GM23338 (cell line): ENCODE measurements at regions not wholly inside any gene's neighbourhood (a gene's known extent, or its start where the extent isn't known, plus 50 kb on each side); places are given as distances from the start of the nearest gene placed in this dataset.

Source experiments
- ATAC-seq: fragments of 200-7000 bp; cut with Tn5 transposase; 3 replicates; pipeline ENCODE4 v1.9.1; 2020
- DNase-seq: peaks from one replicate; pipeline ENCODE4 v3.0.0-alpha.2; 2015; ENCODE audit warnings: low spot score
- H2AFZ ChIP-seq: fragments of 200-600 bp; sonication (generic); 2 replicates; pipeline ENCODE4 v1.8.0; 2016; ENCODE audit warnings: antibody characterized with exemption, mild to moderate bottlenecking, moderate library complexity
- H3F3A ChIP-seq: fragments of 200-600 bp; sonication (generic); replicated peaks from 2 replicates; pipeline ENCODE4 v1.8.0; 2017; ENCODE audit warnings: antibody characterized with exemption, mixed run types, low read depth
- H3K27ac ChIP-seq: fragments of 200-600 bp; sonication (generic); 2 replicates; pipeline ENCODE4 v1.6.1; 2016; ENCODE audit warnings: low read depth
- H3K27me3 ChIP-seq: fragments of 200-600 bp; sonication (generic); 2 replicates; pipeline ENCODE4 v1.8.0; 2016; ENCODE audit warnings: mild to moderate bottlenecking, mixed run types, moderate library complexity; ENCODE audit not compliant: insufficient read depth
- H3K36me3 ChIP-seq: fragments of 200-600 bp; sonication (generic); 2 replicates; pipeline ENCODE4 v1.8.0; 2016; ENCODE audit warnings: mild to moderate bottlenecking; ENCODE audit not compliant: insufficient read depth
- H3K4me1 ChIP-seq: fragments of 200-600 bp; sonication (generic); 2 replicates; pipeline ENCODE4 v1.8.0; 2016; ENCODE audit warnings: mild to moderate bottlenecking, moderate library complexity; ENCODE audit not compliant: insufficient read depth
- H3K4me2 ChIP-seq: fragments of 200-600 bp; sonication (generic); 2 replicates; pipeline ENCODE4 v1.7.1; 2017; ENCODE audit warnings: mixed run types
- H3K4me3 ChIP-seq: fragments of 200-600 bp; sonication (generic); 2 replicates; pipeline ENCODE4 v1.6.1; 2016; ENCODE audit warnings: mixed run types
- H3K79me2 ChIP-seq: fragments of 200-600 bp; sonication (generic); replicated peaks from 2 replicates; pipeline ENCODE4 v1.8.0; 2017; ENCODE audit warnings: mild to moderate bottlenecking; ENCODE audit not compliant: insufficient read depth
- H3K9me2 ChIP-seq: fragments of 200-600 bp; sonication (generic); 2 replicates; pipeline ENCODE4 v1.8.0; 2017; ENCODE audit not compliant: insufficient read depth
- H4K20me1 ChIP-seq: fragments of 200-600 bp; sonication (generic); replicated peaks from 2 replicates; pipeline ENCODE4 v1.8.0; 2017; ENCODE audit warnings: mild to moderate bottlenecking; ENCODE audit not compliant: insufficient read depth
- H3K27ac Mint-ChIP-seq: 2 replicates; pipeline ENCODE4 v1.8.0; 2020; ENCODE audit warnings: inconsistent platforms, mild to moderate bottlenecking, moderate library complexity, mixed read lengths
- H3K27me3 Mint-ChIP-seq: 3 replicates; pipeline ENCODE4 v1.8.0; 2022; ENCODE audit warnings: low read depth, mild to moderate bottlenecking, moderate library complexity, mixed read lengths, inconsistent platforms; ENCODE audit not compliant: insufficient read depth, poor library complexity
- H3K36me3 Mint-ChIP-seq: 3 replicates; pipeline ENCODE4 v1.8.0; 2021; ENCODE audit warnings: low read depth, mild to moderate bottlenecking, inconsistent platforms, moderate library complexity, mixed read lengths
- H3K4me1 Mint-ChIP-seq: 3 replicates; pipeline ENCODE4 v1.8.0; 2020; ENCODE audit warnings: mild to moderate bottlenecking, inconsistent platforms, mixed read lengths
- H3K4me3 Mint-ChIP-seq: 3 replicates; pipeline ENCODE4 v1.8.0; 2021; ENCODE audit warnings: moderate library complexity, mild to moderate bottlenecking, inconsistent platforms, mixed read lengths
- H3K9me3 Mint-ChIP-seq: 3 replicates; pipeline ENCODE4 v1.8.0; 2020; ENCODE audit warnings: moderate library complexity, mild to moderate bottlenecking, inconsistent platforms, mixed read lengths
- CREB1 ChIP-seq: fragments of 250-450 bp; sonication (Bioruptor Pico); IDR thresholded peaks from 2 replicates; pipeline ENCODE4 v1.5.0; 2020; ENCODE audit warnings: low read depth, mild to moderate bottlenecking, moderate library complexity
- EZH2 ChIP-seq: fragments of 200-600 bp; sonication (generic); IDR thresholded peaks from one replicate; pipeline ENCODE4 v1.8.0; 2017; ENCODE audit warnings: antibody characterized with exemption, mild to moderate bottlenecking, low read depth; ENCODE audit not compliant: unreplicated experiment
- EZH2phosphoT487 ChIP-seq: fragments of 200-600 bp; sonication (generic); IDR thresholded peaks from one replicate; pipeline ENCODE4 v1.8.1; 2018; ENCODE audit warnings: antibody characterized with exemption; ENCODE audit not compliant: unreplicated experiment
- JUNB ChIP-seq: IDR thresholded peaks from one replicate; pipeline ENCODE4 v1.6.1; 2016; ENCODE audit warnings: antibody characterized with exemption; ENCODE audit not compliant: unreplicated experiment
- STAT1 ChIP-seq: IDR thresholded peaks from one replicate; pipeline ENCODE4 v1.6.1; 2016; ENCODE audit warnings: antibody characterized with exemption; ENCODE audit not compliant: unreplicated experiment
- ZNF114 ChIP-seq: fragments of 250-450 bp; sonication (Bioruptor Pico); IDR thresholded peaks from 2 replicates; pipeline ENCODE4 v1.5.0; 2020; ENCODE audit warnings: mild to moderate bottlenecking, moderate library complexity
- ZNF331 ChIP-seq: fragments of 250-450 bp; sonication (Bioruptor Pico); IDR thresholded peaks from 2 replicates; pipeline ENCODE4 v1.5.0; 2020; ENCODE audit warnings: low read depth, mild to moderate bottlenecking, moderate library complexity
- TF ChIP-seq, protein P1 (sequence below): fragments of 250-450 bp; sonication (Bioruptor Pico); IDR thresholded peaks from 2 replicates; pipeline ENCODE4 v1.5.0; 2020; ENCODE audit warnings: mild to moderate bottlenecking, moderate library complexity

DNA sequence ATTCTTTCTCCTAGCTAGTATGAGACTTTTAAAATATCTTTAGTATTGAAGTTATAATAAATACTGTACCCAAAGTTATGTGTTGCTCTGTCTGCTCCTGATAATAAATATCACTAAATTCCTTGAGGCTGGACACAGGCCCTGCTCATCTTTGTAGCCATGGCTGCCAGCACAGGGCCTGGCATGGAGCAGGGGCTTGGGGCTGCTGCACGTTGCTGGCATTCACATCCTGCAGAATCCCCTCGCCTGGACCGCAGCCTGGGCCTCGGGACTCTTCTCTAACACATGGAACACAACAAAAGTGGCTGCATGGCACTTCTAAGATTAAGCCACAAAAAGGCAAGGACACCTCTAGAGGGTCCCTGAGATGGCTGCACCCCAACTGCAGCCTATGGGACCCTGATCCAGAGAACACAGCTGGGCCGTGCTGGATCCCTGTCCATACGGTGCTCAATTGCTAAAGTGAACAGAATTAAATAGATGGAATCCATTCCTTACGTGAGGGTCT, 477.5 kb upstream of the MYT1L start (continued):
- TF ChIP-seq, protein P1, sequence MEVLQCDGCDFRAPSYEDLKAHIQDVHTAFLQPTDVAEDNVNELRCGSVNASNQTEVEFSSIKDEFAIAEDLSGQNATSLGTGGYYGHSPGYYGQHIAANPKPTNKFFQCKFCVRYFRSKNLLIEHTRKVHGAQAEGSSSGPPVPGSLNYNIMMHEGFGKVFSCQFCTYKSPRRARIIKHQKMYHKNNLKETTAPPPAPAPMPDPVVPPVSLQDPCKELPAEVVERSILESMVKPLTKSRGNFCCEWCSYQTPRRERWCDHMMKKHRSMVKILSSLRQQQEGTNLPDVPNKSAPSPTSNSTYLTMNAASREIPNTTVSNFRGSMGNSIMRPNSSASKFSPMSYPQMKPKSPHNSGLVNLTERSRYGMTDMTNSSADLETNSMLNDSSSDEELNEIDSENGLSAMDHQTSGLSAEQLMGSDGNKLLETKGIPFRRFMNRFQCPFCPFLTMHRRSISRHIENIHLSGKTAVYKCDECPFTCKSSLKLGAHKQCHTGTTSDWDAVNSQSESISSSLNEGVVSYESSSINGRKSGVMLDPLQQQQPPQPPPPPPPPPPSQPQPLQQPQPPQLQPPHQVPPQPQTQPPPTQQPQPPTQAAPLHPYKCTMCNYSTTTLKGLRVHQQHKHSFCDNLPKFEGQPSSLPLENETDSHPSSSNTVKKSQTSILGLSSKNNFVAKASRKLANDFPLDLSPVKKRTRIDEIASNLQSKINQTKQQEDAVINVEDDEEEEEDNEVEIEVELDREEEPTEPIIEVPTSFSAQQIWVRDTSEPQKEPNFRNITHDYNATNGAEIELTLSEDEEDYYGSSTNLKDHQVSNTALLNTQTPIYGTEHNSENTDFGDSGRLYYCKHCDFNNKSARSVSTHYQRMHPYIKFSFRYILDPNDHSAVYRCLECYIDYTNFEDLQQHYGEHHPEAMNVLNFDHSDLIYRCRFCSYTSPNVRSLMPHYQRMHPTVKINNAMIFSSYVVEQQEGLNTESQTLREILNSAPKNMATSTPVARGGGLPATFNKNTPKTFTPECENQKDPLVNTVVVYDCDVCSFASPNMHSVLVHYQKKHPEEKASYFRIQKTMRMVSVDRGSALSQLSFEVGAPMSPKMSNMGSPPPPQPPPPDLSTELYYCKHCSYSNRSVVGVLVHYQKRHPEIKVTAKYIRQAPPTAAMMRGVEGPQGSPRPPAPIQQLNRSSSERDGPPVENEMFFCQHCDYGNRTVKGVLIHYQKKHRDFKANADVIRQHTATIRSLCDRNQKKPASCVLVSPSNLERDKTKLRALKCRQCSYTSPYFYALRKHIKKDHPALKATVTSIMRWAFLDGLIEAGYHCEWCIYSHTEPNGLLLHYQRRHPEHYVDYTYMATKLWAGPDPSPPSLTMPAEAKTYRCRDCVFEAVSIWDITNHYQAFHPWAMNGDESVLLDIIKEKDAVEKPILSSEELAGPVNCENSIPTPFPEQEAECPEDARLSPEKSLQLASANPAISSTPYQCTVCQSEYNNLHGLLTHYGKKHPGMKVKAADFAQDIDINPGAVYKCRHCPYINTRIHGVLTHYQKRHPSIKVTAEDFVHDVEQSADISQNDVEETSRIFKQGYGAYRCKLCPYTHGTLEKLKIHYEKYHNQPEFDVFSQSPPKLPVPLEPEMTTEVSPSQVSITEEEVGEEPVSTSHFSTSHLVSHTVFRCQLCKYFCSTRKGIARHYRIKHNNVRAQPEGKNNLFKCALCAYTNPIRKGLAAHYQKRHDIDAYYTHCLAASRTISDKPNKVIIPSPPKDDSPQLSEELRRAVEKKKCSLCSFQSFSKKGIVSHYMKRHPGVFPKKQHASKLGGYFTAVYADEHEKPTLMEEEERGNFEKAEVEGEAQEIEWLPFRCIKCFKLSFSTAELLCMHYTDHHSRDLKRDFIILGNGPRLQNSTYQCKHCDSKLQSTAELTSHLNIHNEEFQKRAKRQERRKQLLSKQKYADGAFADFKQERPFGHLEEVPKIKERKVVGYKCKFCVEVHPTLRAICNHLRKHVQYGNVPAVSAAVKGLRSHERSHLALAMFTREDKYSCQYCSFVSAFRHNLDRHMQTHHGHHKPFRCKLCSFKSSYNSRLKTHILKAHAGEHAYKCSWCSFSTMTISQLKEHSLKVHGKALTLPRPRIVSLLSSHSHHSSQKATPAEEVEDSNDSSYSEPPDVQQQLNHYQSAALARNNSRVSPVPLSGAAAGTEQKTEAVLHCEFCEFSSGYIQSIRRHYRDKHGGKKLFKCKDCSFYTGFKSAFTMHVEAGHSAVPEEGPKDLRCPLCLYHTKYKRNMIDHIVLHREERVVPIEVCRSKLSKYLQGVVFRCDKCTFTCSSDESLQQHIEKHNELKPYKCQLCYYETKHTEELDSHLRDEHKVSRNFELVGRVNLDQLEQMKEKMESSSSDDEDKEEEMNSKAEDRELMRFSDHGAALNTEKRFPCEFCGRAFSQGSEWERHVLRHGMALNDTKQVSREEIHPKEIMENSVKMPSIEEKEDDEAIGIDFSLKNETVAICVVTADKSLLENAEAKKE (CRISPR knock-in tag), result no peak
- no peak for TF ChIP-seq ZNF114 (CRISPR knock-in tag)
- TF ChIP-seq ZNF331 (CRISPR knock-in tag), result no peak
- no peak for TF ChIP-seq EZH2phosphoT487
- TF ChIP-seq STAT1, result no peak
- TF ChIP-seq EZH2, result no peak

DNA sequence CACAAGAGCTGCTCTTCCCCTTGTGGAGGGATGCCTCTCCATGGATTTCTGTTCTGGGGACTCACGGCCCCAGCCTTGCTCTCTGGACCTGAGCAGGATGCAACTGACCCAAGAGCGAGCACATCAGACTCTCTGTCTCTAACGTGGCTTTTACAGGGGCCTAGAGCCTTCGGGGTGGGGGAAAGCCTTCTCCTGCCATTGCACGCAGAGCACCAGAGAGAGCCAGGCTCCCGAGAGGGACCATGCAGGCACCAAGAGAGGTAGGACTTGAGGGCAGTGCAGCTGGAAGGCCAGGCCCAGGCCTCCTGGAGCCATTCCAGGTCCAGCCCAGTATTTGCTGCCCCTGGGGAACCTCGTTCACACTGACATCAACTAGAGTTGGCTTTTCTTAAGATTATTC, 475.6 kb upstream of the MYT1L start:
- H2AFZ ChIP-seq, result no peak overlapping the region
- ATAC-seq (no peak), DNase-seq (no peak)
- no peak overlapping the region for H3K4me3 Mint-ChIP-seq
- peaks cover 12% of the 10 kb centered on the region; the same call in 2 of the 3 replicates for H3K36me3 Mint-ChIP-seq
- H3K27ac Mint-ChIP-seq, result no peak overlapping the region
- H3K9me2 ChIP-seq, result no peaks in the 10 kb centered on the region
- no peak overlapping the region for H3K27ac ChIP-seq
- H3K36me3 ChIP-seq, result peaks cover 5% of the 10 kb centered on the region; the same call in 1 of the 2 replicates
- no peaks in the 10 kb centered on the region for H4K20me1 ChIP-seq
- H3K4me1 ChIP-seq, result no peaks in the 10 kb centered on the region
- H3K79me2 ChIP-seq, result no peaks in the 10 kb centered on the region
- peaks cover 24% of the 10 kb centered on the region for H3K9me3 Mint-ChIP-seq
- H3K4me3 ChIP-seq, result no peak overlapping the region
- peaks cover 2% of the 10 kb centered on the region; the same call in 1 of the 3 replicates for H3K4me1 Mint-ChIP-seq
- no peak overlapping the region for H3K4me2 ChIP-seq
- peaks cover 14% of the 10 kb centered on the region for H3K27me3 Mint-ChIP-seq
- H3K27me3 ChIP-seq, result no peaks in the 10 kb centered on the region
- no peaks in the 10 kb centered on the region for H3F3A ChIP-seq
- TF ChIP-seq CREB1 (CRISPR knock-in tag), result no peak
- no peak for TF ChIP-seq JUNB
- TF ChIP-seq, protein P1 (CRISPR knock-in tag), result no peak
- no peak for TF ChIP-seq ZNF114 (CRISPR knock-in tag)
- TF ChIP-seq STAT1, result no peak
